Heart left ventricle (tissue), 13 donors: ENCODE measurements at regions not wholly inside any gene's neighbourhood (a gene's known extent, or its start where the extent isn't known, plus 50 kb on each side); places are given as distances from the start of the nearest gene placed in this dataset.

Source experiments
- POLR2A ChIP-seq, 2 donors: fragments of 450-650 bp; IDR thresholded peaks; one replicate each; pipeline ENCODE4 v1.6.1; 2017; ENCODE audit warnings: antibody characterized with exemption in 2 of 2, mild to moderate bottlenecking in 2 of 2, moderate library complexity in 2 of 2
- TF ChIP-seq, protein P1 (sequence below), 12 donors: fragments of 200-600 bp; sonication (generic) in 4 of 12; IDR thresholded peaks; one replicate each; pipeline versions ENCODE4 v1.5.0 to v1.8.0; 2018 to 2022; ENCODE audit warnings: antibody characterized with exemption in 12 of 12, mild to moderate bottlenecking in 5 of 12
- donor health status: ischemic (EF 13 %, LVEDD 7.1; RV severe dilation, severe dysfunction).
- donor health status: DM: no; HTN: yes; CAD: no.
- donor health status: DM: no; HTN: no; CAD: no.
- donor health status: ischemic (EF 25% LVEDD 6.9; RV normal size, moderate dysfunction).
- donor health status: ischemic (EF 25% LVEDD 5.7; RV mildly dilated, moderate dysfunction).
- donor health status: ischemic (EF 35%, LVEDD 5.7; RV mildly dilated, moderate dysfunction).
- donor health status: nonischemic (EF 11% LVEDD 7.7; RV severe dilation, severe dysfunction).
- donor health status: DM: yes; HTN: yes; CAD: no.
- donor health status: PGD.
- donor health status: ischemic (EF 29% LVEDD 5.4; RV normal size, mild dysfunction).
- donor health status: nonischemic (EF 23%, LVEDD 6.1; RV moderate dilation, normal function).

DNA sequence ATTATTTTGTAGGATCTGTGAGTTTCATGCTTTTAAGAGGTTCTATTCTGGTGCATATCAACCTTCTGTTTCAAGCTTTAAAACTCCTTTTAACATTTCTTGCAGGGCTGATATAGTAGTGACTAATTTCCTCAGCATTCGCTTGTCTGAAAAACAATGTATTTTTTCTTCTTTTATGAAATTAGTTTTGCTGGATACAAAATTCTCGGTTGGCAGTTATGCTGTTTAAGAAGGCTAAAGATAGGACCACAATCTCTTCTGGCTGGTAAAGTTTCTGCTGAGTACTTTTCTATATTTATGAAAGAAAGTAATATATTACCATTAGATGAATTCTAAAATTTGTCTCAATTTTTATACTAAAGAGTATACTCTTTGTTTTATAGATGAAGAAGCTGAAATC is 487.8 kb upstream of the SPRY2 start:
- TF ChIP-seq, protein P1, sequence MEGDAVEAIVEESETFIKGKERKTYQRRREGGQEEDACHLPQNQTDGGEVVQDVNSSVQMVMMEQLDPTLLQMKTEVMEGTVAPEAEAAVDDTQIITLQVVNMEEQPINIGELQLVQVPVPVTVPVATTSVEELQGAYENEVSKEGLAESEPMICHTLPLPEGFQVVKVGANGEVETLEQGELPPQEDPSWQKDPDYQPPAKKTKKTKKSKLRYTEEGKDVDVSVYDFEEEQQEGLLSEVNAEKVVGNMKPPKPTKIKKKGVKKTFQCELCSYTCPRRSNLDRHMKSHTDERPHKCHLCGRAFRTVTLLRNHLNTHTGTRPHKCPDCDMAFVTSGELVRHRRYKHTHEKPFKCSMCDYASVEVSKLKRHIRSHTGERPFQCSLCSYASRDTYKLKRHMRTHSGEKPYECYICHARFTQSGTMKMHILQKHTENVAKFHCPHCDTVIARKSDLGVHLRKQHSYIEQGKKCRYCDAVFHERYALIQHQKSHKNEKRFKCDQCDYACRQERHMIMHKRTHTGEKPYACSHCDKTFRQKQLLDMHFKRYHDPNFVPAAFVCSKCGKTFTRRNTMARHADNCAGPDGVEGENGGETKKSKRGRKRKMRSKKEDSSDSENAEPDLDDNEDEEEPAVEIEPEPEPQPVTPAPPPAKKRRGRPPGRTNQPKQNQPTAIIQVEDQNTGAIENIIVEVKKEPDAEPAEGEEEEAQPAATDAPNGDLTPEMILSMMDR (IDR thresholded peaks at IDR 0.05): no peak
- TF ChIP-seq POLR2A (IDR thresholded peaks at IDR 0.05): no peak
